ENCODE measurements at regions not wholly inside any gene's neighbourhood (a gene's known extent, or its start where the extent isn't known, plus 50 kb on each side); places are given as distances from the start of the nearest gene placed in this dataset.

- ChIA-PET CTCF (no interaction called here), POLR2A (no interaction called here)
- Mint-ChIP-seq H3K4me1 (ENCODE audit: low read depth) (no peaks in the 10 kb centered on the region), H3K4me3 (no peak overlapping the region), H3K9me3 (peaks cover 5% of the 10 kb centered on the region), H3K27me3 (no peaks in the 10 kb centered on the region), H3K27ac (no peak overlapping the region), H3K36me3 (no peaks in the 10 kb centered on the region)
- intact Hi-C loops (cut with micrococcal nuclease): no loop called here
- DNase-seq: no peak
These were observed 232.6 kb downstream of the FLRT2 start for GRCh38 chr14:85762526-85762925.

GRCh38 chr14:85752175-85752574, 222.2 kb downstream of the FLRT2 start:
- peaks cover 2% of the 10 kb centered on the region for H3K9me3 Mint-ChIP-seq
- no peak for DNase-seq
- CTCF ChIA-PET: no interaction called here

GRCh38 chr14:85744573-85744972, 214.6 kb downstream of the FLRT2 start:
- ChIA-PET POLR2A (no interaction called here), CTCF (no interaction called here)
- no peak overlapping the region for H3K27ac Mint-ChIP-seq
- peaks cover 2% of the 10 kb centered on the region for H3K9me3 Mint-ChIP-seq
- no peak for DNase-seq
- H3K4me1 Mint-ChIP-seq (ENCODE audit: low read depth): no peaks in the 10 kb centered on the region
- intact Hi-C loops (cut with micrococcal nuclease): no loop called here
- H3K36me3 Mint-ChIP-seq: no peaks in the 10 kb centered on the region
- H3K27me3 Mint-ChIP-seq: no peaks in the 10 kb centered on the region
- no peak overlapping the region for H3K4me3 Mint-ChIP-seq

More at GRCh38 chr14:85752175-85752574, 222.2 kb downstream of the FLRT2 start:
- no peak overlapping the region for H3K27ac Mint-ChIP-seq
- H3K4me3 Mint-ChIP-seq: no peak overlapping the region
- no peaks in the 10 kb centered on the region for H3K36me3 Mint-ChIP-seq
- intact Hi-C loops (cut with micrococcal nuclease): no loop called here
- POLR2A ChIA-PET: no interaction called here
- H3K4me1 Mint-ChIP-seq (ENCODE audit: low read depth): no peaks in the 10 kb centered on the region
- H3K27me3 Mint-ChIP-seq: no peaks in the 10 kb centered on the region

GRCh38 chr14:85732031-85732430, 202.1 kb downstream of the FLRT2 start:
- no peak for DNase-seq
- H3K27me3 Mint-ChIP-seq: no peaks in the 10 kb centered on the region
- H3K4me1 Mint-ChIP-seq (ENCODE audit: low read depth): no peaks in the 10 kb centered on the region
- ChIA-PET CTCF (interaction anchor here (0.7 kb wide), 1 partner anchor 1860 kb away, joined by 3 read pairs; no protein-coding TSS in a partner anchor), POLR2A (no interaction called here)
- no peak overlapping the region for H3K27ac Mint-ChIP-seq
- intact Hi-C loops (cut with micrococcal nuclease): no loop called here
- H3K9me3 Mint-ChIP-seq: no peaks in the 10 kb centered on the region
- no peaks in the 10 kb centered on the region for H3K36me3 Mint-ChIP-seq
- H3K4me3 Mint-ChIP-seq: no peak overlapping the region

GRCh38 chr14:85731186-85731585, 201.2 kb downstream of the FLRT2 start:
- no peak for DNase-seq
- Mint-ChIP-seq H3K9me3 (no peaks in the 10 kb centered on the region), H3K27ac (no peak overlapping the region), H3K27me3 (no peaks in the 10 kb centered on the region), H3K4me3 (no peak overlapping the region), H3K36me3 (no peaks in the 10 kb centered on the region), H3K4me1 (ENCODE audit: low read depth) (no peaks in the 10 kb centered on the region)
- POLR2A ChIA-PET: no interaction called here
- CTCF ChIA-PET: no interaction called here
- intact Hi-C loops (cut with micrococcal nuclease): no loop called here

DNA sequence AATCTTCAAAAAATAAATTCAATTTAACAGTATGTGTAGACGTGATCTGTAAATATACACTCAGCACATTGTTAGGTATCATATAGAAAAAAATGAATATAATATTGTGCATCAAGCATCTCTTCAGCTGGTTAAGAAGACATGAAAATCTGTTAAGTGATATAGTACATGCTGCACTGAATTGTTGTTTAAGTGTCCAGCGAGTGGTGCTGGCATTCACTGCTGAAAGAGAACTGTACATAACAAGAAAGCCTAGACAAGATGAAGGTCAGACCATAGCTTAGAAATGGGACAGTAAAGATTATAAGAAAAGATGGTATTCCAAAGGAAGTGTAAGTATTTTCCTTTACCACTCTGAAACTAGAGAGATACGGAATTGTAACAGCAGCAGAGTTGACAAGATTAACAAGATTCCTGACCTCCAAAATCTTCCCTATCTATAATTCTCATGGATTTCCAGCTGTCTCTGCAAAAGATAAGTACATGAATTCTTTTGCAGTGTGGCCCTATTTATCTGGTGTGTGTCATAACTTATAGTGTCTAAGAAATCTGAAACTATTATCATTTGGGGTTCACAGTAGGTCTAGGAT, 198.6 kb downstream of the FLRT2 start:
- Mint-ChIP-seq H3K4me3 (no peak overlapping the region), H3K9me3 (no peaks in the 10 kb centered on the region), H3K4me1 (ENCODE audit: low read depth) (no peaks in the 10 kb centered on the region), H3K27me3 (no peaks in the 10 kb centered on the region), H3K27ac (no peak overlapping the region), H3K36me3 (no peaks in the 10 kb centered on the region)
- ChIA-PET POLR2A (no interaction called here), CTCF (no interaction called here)
- intact Hi-C loops (cut with micrococcal nuclease): no loop called here
- DNase-seq: no peak

DNA sequence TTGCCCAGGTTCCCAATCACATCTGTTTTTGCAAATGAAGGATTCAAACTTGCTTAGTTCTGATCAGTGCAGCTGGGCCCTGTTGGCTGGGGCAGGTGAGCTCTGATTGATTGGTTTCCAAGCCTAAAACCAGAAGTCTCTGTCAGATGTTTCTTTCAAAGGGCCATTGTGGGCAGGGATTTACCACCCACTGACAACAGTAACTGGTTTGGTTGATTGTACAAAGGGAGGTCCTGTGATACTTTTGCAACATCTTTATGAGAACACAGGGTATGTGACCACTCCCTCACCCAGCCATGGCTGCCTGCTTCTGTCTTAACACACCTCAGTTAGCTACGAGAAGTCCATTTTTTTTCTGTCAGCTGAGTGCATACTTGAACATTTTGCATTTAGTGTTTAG, 184.1 kb downstream of the FLRT2 start:
- no peak for DNase-seq
- H3K36me3 Mint-ChIP-seq: no peaks in the 10 kb centered on the region
- CTCF ChIA-PET: no interaction called here
- POLR2A ChIA-PET: no interaction called here
- no peaks in the 10 kb centered on the region for H3K4me1 Mint-ChIP-seq (ENCODE audit: low read depth)
- H3K27me3 Mint-ChIP-seq: no peaks in the 10 kb centered on the region
- H3K4me3 Mint-ChIP-seq: no peak overlapping the region
- intact Hi-C loops (cut with micrococcal nuclease): no loop called here
- no peak overlapping the region for H3K27ac Mint-ChIP-seq
- H3K9me3 Mint-ChIP-seq: peaks cover 14% of the 10 kb centered on the region

GRCh38 chr14:85711620-85712019, 181.7 kb downstream of the FLRT2 start:
- CTCF ChIA-PET: no interaction called here
- H3K27me3 Mint-ChIP-seq: no peaks in the 10 kb centered on the region
- peaks cover 3% of the 10 kb centered on the region for H3K9me3 Mint-ChIP-seq
- H3K4me3 Mint-ChIP-seq: no peak overlapping the region
- DNase-seq: no peak
- H3K36me3 Mint-ChIP-seq: no peaks in the 10 kb centered on the region
- H3K27ac Mint-ChIP-seq: no peak overlapping the region
- POLR2A ChIA-PET: no interaction called here
- intact Hi-C loops (cut with micrococcal nuclease): no loop called here
- no peaks in the 10 kb centered on the region for H3K4me1 Mint-ChIP-seq (ENCODE audit: low read depth)
